Endodermal cell (in vitro differentiated cells): ENCODE measurements at regions not wholly inside any gene's neighbourhood (a gene's known extent, or its start where the extent isn't known, plus 50 kb on each side); places are given as distances from the start of the nearest gene placed in this dataset.

Experiments
- DNase-seq: peaks from one replicate; pipeline ENCODE4 v3.0.0-alpha.2; 2017
- H3K27ac ChIP-seq: 2 replicates; pipeline ENCODE4 v1.5.1; 2013; ENCODE audit warnings: mild to moderate bottlenecking, low read depth, low read length, moderate library complexity
- H3K27me3 ChIP-seq: 2 replicates; pipeline ENCODE4 v1.6.1; 2013; ENCODE audit warnings: mild to moderate bottlenecking, low read length, moderate library complexity; ENCODE audit not compliant: insufficient read depth, control insufficient read depth, poor library complexity, severe bottlenecking
- H3K36me3 ChIP-seq: 2 replicates; pipeline ENCODE4 v1.7.0; 2013; ENCODE audit warnings: mild to moderate bottlenecking, low read length, moderate library complexity; ENCODE audit not compliant: control insufficient read depth, insufficient read depth
- H3K4me1 ChIP-seq: one replicate; pipeline ENCODE4 v1.7.0; 2013; ENCODE audit warnings: low read length; ENCODE audit not compliant: control insufficient read depth, insufficient read depth
- H3K4me3 ChIP-seq: 2 replicates; pipeline ENCODE4 v1.5.1; 2013; ENCODE audit warnings: mild to moderate bottlenecking, low read length, moderate library complexity
- H3K9ac ChIP-seq: 2 replicates; pipeline ENCODE4 v1.6.1; 2013; ENCODE audit warnings: mild to moderate bottlenecking, low read length, moderate library complexity; ENCODE audit not compliant: poor library complexity, severe bottlenecking; ENCODE audit errors: extremely low read depth
- H3K9me3 ChIP-seq: 2 replicates; pipeline ENCODE4 v1.6.1; 2013; ENCODE audit warnings: mild to moderate bottlenecking, low read length, moderate library complexity; ENCODE audit not compliant: control insufficient read depth
- H3K27ac Mint-ChIP-seq: 2 replicates; pipeline ENCODE4 v1.8.0; 2020; ENCODE audit warnings: mixed read lengths
- H3K27me3 Mint-ChIP-seq: 2 replicates; pipeline ENCODE4 v1.8.0; 2021; ENCODE audit warnings: mild to moderate bottlenecking, mixed read lengths; ENCODE audit not compliant: insufficient read depth
- H3K36me3 Mint-ChIP-seq: 2 replicates; pipeline ENCODE4 v1.8.0; 2020; ENCODE audit warnings: low read depth, mixed read lengths
- H3K4me1 Mint-ChIP-seq: 2 replicates; pipeline ENCODE4 v1.8.0; 2020; ENCODE audit warnings: mixed read lengths
- H3K4me3 Mint-ChIP-seq: 2 replicates; pipeline ENCODE4 v1.8.0; 2020; ENCODE audit warnings: mild to moderate bottlenecking, moderate library complexity, mixed read lengths
- H3K9me3 Mint-ChIP-seq: 2 replicates; pipeline ENCODE4 v1.8.0; 2020; ENCODE audit warnings: mild to moderate bottlenecking, mixed read lengths
- CTCF ChIP-seq: fragments of 200-600 bp; sonication (generic); conservative IDR thresholded peaks from 2 replicates; pipeline ENCODE4 v1.5.0; 2021; ENCODE audit warnings: antibody characterized with exemption, mild to moderate bottlenecking
- WGBS, 2 experiments: methylation state at CpG; one replicate each; pipeline versions ENCODE4 v1.1.5 to v1.1.7; 2013; ENCODE audit warnings: missing lambda C conversion rate in 2 of 2, mixed read lengths in 1 of 2; ENCODE audit not compliant: insufficient coverage in 1 of 2, insufficient read length in 1 of 2; 5-methylcytosine and 5-hydroxymethylcytosine counted together

GRCh38 chr9:99405359-99405758, 183.3 kb downstream of the SEC61B start:
- H3K4me3 Mint-ChIP-seq = no peak overlapping the region
- DNase-seq = no peak
- no peak for TF ChIP-seq CTCF
- peaks cover 11% of the 10 kb centered on the region for H3K4me1 Mint-ChIP-seq
- Histone ChIP-seq H3K27ac (no peak overlapping the region), H3K9ac (no peak overlapping the region), H3K36me3 (no peaks in the 10 kb centered on the region), H3K9me3 (no peaks in the 10 kb centered on the region), H3K4me1 (peaks cover 3% of the 10 kb centered on the region), H3K27me3 (no peaks in the 10 kb centered on the region), H3K4me3 (no peak overlapping the region)
- H3K9me3 Mint-ChIP-seq = no peaks in the 10 kb centered on the region
- 97 to 100% methylated on average over 1 to 2 of the region's 2 CpGs for WGBS, 2 experiments
- H3K36me3 Mint-ChIP-seq = no peaks in the 10 kb centered on the region
- H3K27me3 Mint-ChIP-seq = peaks cover 6% of the 10 kb centered on the region
- no peak overlapping the region for H3K27ac Mint-ChIP-seq

GRCh38 chr9:99406939-99407338, 184.9 kb downstream of the SEC61B start:
- H3K27me3 Mint-ChIP-seq = peaks cover 3% of the 10 kb centered on the region
- H3K4me3 ChIP-seq = no peak overlapping the region
- H3K27ac Mint-ChIP-seq = no peak overlapping the region
- no peak overlapping the region for H3K4me3 Mint-ChIP-seq
- no peaks in the 10 kb centered on the region for H3K27me3 ChIP-seq
- DNase-seq = no peak
- peaks cover 22% of the 10 kb centered on the region for H3K4me1 Mint-ChIP-seq
- H3K36me3 ChIP-seq = no peaks in the 10 kb centered on the region
- no peak for TF ChIP-seq CTCF
- no peaks in the 10 kb centered on the region for H3K9me3 Mint-ChIP-seq
- H3K4me1 ChIP-seq = peaks cover 5% of the 10 kb centered on the region
- peaks cover 5% of the 10 kb centered on the region for H3K9me3 ChIP-seq
- H3K36me3 Mint-ChIP-seq = no peaks in the 10 kb centered on the region
- H3K27ac ChIP-seq = no peak overlapping the region
- 76 to 79% methylated on average over 4 of the region's 4 CpGs for WGBS, 2 experiments
- no peak overlapping the region for H3K9ac ChIP-seq

- Histone ChIP-seq H3K4me1 (peaks cover 9% of the 10 kb centered on the region), H3K27ac (no peak overlapping the region), H3K4me3 (no peak overlapping the region), H3K9ac (no peak overlapping the region), H3K27me3 (no peaks in the 10 kb centered on the region), H3K36me3 (no peaks in the 10 kb centered on the region), H3K9me3 (peaks cover 5% of the 10 kb centered on the region)
- Mint-ChIP-seq H3K27ac (no peak overlapping the region), H3K27me3 (peaks cover 2% of the 10 kb centered on the region), H3K9me3 (no peaks in the 10 kb centered on the region), H3K4me3 (no peak overlapping the region), H3K36me3 (no peaks in the 10 kb centered on the region), H3K4me1 (peaks cover 29% of the 10 kb centered on the region)
- DNase-seq = no peak
- 76% methylated on average over 1 of the region's 1 CpG; no CpG with 5 or more reads in 1 of the 2 experiments for WGBS, 2 experiments
- TF ChIP-seq CTCF = no peak
These were observed 189.0 kb downstream of the SEC61B start for GRCh38 chr9:99411068-99411467.
